ENCODE measurements at regions not wholly inside any gene's neighbourhood (a gene's known extent, or its start where the extent isn't known, plus 50 kb on each side); places are given as distances from the start of the nearest gene placed in this dataset.

DNA sequence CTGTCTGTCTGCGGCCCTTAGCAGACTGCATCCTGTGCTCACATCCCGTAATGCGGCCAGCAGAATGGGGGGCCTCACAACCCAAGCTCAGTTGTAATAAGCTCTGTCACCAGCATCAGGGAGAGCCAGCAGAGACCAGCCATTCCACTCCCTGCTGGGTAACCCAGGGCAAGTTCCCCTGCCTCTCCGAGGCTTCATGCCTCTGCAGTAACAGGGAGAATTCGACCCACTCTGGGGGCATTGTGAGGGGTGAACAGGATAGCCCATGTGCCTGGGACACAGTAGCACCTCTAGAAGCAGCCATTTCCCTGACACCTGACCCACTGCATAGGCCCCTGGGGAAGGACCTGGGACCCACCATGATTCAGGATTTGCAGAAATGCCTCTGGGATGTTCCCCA is 461.2 kb downstream of the MATN1 start:
- TF ChIP-seq POLR2AphosphoS5 (IDR thresholded peaks at IDR 0.05; ENCODE audit: low read depth, low read length) = no peak
- TF ChIP-seq POLR2A (IDR thresholded peaks at IDR 0.05; ENCODE audit: low read depth, low read length) = no peak
- TF ChIP-seq TAF1 (IDR thresholded peaks at IDR 0.05; ENCODE audit: low read depth, low read length) = no peak
- TF ChIP-seq SPI1 (IDR thresholded peaks at IDR 0.05; ENCODE audit: low read depth, low read length) = no peak
- no peak for TF ChIP-seq POU2F2 (IDR thresholded peaks at IDR 0.05; ENCODE audit: low read depth, low read length)
- no peak for TF ChIP-seq PAX5 (IDR thresholded peaks at IDR 0.05; ENCODE audit: insufficient read depth, low read length, severe bottlenecking)
